ENCODE measurements at regions not wholly inside any gene's neighbourhood (a gene's known extent, or its start where the extent isn't known, plus 50 kb on each side); places are given as distances from the start of the nearest gene placed in this dataset.

DNA sequence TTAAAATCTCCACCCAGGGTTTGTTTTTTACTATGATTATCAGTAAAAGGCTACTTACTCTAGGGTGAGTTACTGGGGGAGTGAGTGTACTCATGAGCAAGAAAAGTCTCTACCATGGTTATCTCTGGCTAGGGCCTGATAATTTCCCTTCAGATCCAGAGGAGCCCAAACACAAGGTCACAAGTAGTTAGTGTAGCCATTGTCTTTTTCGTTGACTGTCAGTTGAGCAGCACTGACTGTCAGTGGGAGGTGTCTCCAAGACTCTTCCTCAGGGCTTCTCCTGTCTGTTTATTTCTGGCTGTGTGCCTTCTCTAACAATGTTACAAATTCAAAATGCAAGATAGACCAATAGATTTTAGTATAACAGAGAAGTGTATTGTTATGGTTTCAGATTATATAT is 181.2 kb upstream of the MIS18BP1 start:
- Histone ChIP-seq H3K36me3 (no peaks in the 10 kb centered on the region), H3K9me3 (no peaks in the 10 kb centered on the region), H3K4me3 (no peak overlapping the region), H3K4me1 (ENCODE audit: insufficient read depth) (no peaks in the 10 kb centered on the region), H3K27me3 (no peaks in the 10 kb centered on the region), H3K27ac (no peak overlapping the region)
- 3 to 15% (median 7%) methylated on average over 1 of the region's 1 CpG for WGBS, 3 donors
- intact Hi-C loops (cut with DNase I), result no loop called here
- no peak for TF ChIP-seq POLR2A (IDR thresholded peaks at IDR 0.05)
- no peak for DNase-seq

DNA sequence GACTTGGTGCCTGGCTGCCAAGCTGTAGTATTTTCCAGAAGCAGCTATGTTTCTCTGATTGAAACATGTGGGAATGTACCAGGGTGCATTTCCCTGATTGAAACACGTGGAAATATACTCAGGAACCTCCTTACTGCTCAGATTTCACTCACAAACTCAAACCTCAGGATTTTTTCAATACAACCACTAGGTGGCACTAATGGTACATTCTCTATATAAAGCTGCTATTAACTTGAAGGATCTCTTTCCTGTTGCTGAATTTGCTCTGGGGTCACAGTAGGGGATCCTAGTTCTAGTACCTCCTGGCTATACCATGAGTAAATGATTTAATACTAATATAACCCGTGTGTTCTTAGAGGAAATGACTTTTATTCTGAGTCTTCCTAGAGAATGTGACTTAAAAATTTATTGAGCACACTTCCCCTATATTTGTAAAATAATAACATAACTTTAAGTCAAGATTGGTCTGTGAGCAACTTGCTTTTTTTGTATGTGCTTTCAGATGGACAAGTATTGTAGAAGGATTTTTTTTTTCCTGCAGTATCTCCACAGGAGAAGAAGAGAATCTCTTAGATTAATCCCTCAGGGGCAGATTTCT is 173.8 kb upstream of the MIS18BP1 start:
- H3K4me3 ChIP-seq, result no peak overlapping the region
- DNase-seq, result no peak
- H3K27ac ChIP-seq, result no peak overlapping the region
- TF ChIP-seq, protein P1, sequence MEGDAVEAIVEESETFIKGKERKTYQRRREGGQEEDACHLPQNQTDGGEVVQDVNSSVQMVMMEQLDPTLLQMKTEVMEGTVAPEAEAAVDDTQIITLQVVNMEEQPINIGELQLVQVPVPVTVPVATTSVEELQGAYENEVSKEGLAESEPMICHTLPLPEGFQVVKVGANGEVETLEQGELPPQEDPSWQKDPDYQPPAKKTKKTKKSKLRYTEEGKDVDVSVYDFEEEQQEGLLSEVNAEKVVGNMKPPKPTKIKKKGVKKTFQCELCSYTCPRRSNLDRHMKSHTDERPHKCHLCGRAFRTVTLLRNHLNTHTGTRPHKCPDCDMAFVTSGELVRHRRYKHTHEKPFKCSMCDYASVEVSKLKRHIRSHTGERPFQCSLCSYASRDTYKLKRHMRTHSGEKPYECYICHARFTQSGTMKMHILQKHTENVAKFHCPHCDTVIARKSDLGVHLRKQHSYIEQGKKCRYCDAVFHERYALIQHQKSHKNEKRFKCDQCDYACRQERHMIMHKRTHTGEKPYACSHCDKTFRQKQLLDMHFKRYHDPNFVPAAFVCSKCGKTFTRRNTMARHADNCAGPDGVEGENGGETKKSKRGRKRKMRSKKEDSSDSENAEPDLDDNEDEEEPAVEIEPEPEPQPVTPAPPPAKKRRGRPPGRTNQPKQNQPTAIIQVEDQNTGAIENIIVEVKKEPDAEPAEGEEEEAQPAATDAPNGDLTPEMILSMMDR (IDR thresholded peaks at IDR 0.05), result no peak
- TF ChIP-seq EP300 (IDR thresholded peaks at IDR 0.05) (no peak), POLR2A (IDR thresholded peaks at IDR 0.05) (no peak)
- no peaks in the 10 kb centered on the region for H3K36me3 ChIP-seq
- 3 to 4% (median 4%) methylated on average over 2 of the region's 2 CpGs for WGBS, 3 donors
- no peaks in the 10 kb centered on the region for H3K27me3 ChIP-seq
- no peaks in the 10 kb centered on the region for H3K4me1 ChIP-seq (ENCODE audit: insufficient read depth)
- no peaks in the 10 kb centered on the region for H3K9me3 ChIP-seq
- intact Hi-C loops (cut with DNase I), result no loop called here

DNA sequence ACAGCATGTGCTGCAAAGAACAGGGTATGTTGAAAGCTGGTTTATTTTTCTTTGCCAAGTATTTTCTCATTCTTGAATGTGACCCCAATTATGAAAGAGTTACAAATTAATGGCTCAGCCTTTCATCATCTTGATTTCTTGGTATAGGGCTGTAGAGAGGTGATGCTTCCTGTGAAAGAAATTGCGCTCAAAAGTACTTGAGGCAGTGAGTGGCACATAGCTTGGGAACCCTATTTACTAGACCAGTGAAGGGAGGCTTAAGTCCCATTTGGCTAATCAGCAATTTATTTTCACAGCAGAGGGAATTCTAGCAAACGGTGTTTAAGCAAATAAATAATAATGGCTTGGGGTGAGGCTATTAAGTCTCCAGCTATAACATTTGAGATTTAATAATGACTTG is 153.9 kb upstream of the MIS18BP1 start:
- no peak overlapping the region for H3K4me3 ChIP-seq
- no peaks in the 10 kb centered on the region for H3K9me3 ChIP-seq
- no peaks in the 10 kb centered on the region for H3K4me1 ChIP-seq (ENCODE audit: insufficient read depth)
- DNase-seq, result no peak
- no peak overlapping the region for H3K27ac ChIP-seq
- intact Hi-C loops (cut with DNase I), result no loop called here
- WGBS, 3 donors, result 60 to 64% (median 60%) methylated on average over 2 of the region's 2 CpGs
- H3K27me3 ChIP-seq, result no peaks in the 10 kb centered on the region
- H3K36me3 ChIP-seq, result no peaks in the 10 kb centered on the region
- TF ChIP-seq POLR2A (IDR thresholded peaks at IDR 0.05) (no peak), EP300 (IDR thresholded peaks at IDR 0.05) (no peak)

DNA sequence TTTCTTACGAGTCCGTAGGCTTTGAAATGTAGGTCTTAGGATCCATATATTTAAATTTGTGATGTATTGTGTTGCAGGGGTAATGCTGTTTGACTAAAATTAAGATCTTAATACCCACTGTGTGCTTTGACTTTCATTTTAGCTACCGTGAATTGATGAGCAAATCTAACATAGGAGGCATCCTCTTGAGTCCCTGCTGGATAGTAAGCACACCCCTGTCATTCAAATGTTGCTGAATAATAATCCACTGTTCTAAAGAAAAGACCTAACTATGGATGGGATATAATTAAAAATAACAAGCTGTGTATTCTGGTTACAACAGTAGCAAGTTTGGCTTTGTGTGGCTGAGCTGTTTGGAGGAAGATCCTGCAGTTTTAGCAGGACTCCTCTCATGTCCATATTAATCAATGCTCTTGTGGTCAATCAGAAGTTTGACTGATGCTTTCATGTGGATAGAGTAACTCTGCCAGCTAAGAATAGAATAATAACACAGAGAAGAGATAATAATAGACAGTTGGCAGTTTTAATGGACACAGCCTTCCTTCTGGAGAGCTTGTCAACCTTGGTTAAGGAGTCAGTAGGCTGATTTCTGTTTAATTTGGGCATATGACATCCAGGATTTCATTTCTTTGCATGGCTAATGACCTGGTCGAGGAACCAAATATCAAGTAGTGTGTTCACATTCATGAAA is 148.1 kb upstream of the MIS18BP1 start:
- intact Hi-C loops (cut with DNase I), result no loop called here
- H3K4me1 ChIP-seq (ENCODE audit: insufficient read depth), result no peaks in the 10 kb centered on the region
- H3K4me3 ChIP-seq, result no peak overlapping the region
- no peak for DNase-seq
- no peaks in the 10 kb centered on the region for H3K9me3 ChIP-seq
- H3K27ac ChIP-seq, result no peak overlapping the region
- H3K27me3 ChIP-seq, result no peaks in the 10 kb centered on the region
- TF ChIP-seq EP300 (IDR thresholded peaks at IDR 0.05) (no peak), POLR2A (IDR thresholded peaks at IDR 0.05) (no peak)
- TF ChIP-seq, protein P1 (IDR thresholded peaks at IDR 0.05), result no peak
- 39 to 47% (median 46%) methylated on average over 4 of the region's 4 CpGs for WGBS, 3 donors
- no peaks in the 10 kb centered on the region for H3K36me3 ChIP-seq

DNA sequence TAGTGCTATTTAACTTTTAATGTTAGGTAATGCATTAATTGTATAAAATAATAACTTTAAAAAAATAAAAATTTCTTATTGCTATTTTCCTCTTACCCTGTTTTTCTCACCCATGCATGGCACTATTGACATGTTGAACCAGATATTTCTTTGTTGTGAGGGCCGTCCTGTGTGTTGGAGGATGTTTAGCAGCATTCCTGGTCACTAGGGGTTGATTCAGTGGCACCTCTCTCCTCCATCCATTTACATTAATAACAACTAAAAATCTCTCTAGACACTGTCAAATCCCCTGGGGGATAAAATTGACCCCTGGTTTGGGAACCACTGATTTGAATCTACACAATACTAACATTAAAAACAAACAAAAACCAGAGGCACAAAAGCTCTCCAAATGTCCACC is 147.5 kb upstream of the MIS18BP1 start:
- no peak for DNase-seq
- H3K27ac ChIP-seq, result no peak overlapping the region
- no peak for TF ChIP-seq POLR2A (IDR thresholded peaks at IDR 0.05)
- TF ChIP-seq, protein P1 (IDR thresholded peaks at IDR 0.05), result no peak
- no peak for TF ChIP-seq EP300 (IDR thresholded peaks at IDR 0.05)
- H3K4me1 ChIP-seq (ENCODE audit: insufficient read depth), result no peaks in the 10 kb centered on the region
- intact Hi-C loops (cut with DNase I), result no loop called here
- 64 to 75% (median 69%) methylated on average over 1 of the region's 1 CpG for WGBS, 3 donors
- no peak overlapping the region for H3K4me3 ChIP-seq
- H3K36me3 ChIP-seq, result no peaks in the 10 kb centered on the region
- H3K27me3 ChIP-seq, result no peaks in the 10 kb centered on the region
- no peaks in the 10 kb centered on the region for H3K9me3 ChIP-seq

Data from ovary (tissue), 7 donors.